Liver (tissue), 8 donors: ENCODE measurements at regions not wholly inside any gene's neighbourhood (a gene's known extent, or its start where the extent isn't known, plus 50 kb on each side); places are given as distances from the start of the nearest gene placed in this dataset.

Experiments used
- DNase-seq: peaks from one replicate; pipeline ENCODE4 v3.0.0-alpha.2; 2017; ENCODE audit warnings: low spot score
- H3K27ac ChIP-seq, 2 donors: one replicate each; pipeline ENCODE4 v1.7.0; 2013; ENCODE audit warnings: inconsistent platforms in 2 of 2, low read length in 2 of 2, control low read depth in 1 of 2, low read depth in 1 of 2, mild to moderate bottlenecking in 1 of 2
- H3K27me3 ChIP-seq, 4 donors: one replicate each; pipeline versions ENCODE4 v1.6.1 to v1.7.0; 2013; ENCODE audit warnings: low read length in 3 of 4, inconsistent platforms in 1 of 4, mild to moderate bottlenecking in 1 of 4, moderate library complexity in 1 of 4; ENCODE audit not compliant: control insufficient read depth in 4 of 4, insufficient read depth in 4 of 4
- H3K36me3 ChIP-seq, 4 donors: one replicate each; pipeline versions ENCODE4 v1.6.1 to v1.7.0; 2013; ENCODE audit warnings: low read length in 3 of 4, mild to moderate bottlenecking in 3 of 4, low read depth in 1 of 4, moderate library complexity in 1 of 4; ENCODE audit not compliant: control insufficient read depth in 4 of 4, insufficient read depth in 3 of 4
- H3K4me1 ChIP-seq, 4 donors: one replicate each; pipeline versions ENCODE4 v1.6.1 to v1.7.0; 2013; ENCODE audit warnings: low read length in 3 of 4, mild to moderate bottlenecking in 3 of 4, moderate library complexity in 1 of 4; ENCODE audit not compliant: control insufficient read depth in 4 of 4, insufficient read depth in 4 of 4
- H3K4me3 ChIP-seq, 3 donors: one replicate each; pipeline versions ENCODE4 v1.6.1 to v1.7.0; 2013; ENCODE audit warnings: low read length in 3 of 3, control low read depth in 1 of 3, low read depth in 1 of 3, mild to moderate bottlenecking in 1 of 3
- H3K9ac ChIP-seq, 2 donors: one replicate each; pipeline ENCODE4 v1.7.0; 2013; ENCODE audit warnings: low read length in 2 of 2, mild to moderate bottlenecking in 2 of 2, moderate library complexity in 2 of 2, control low read depth in 1 of 2, low read depth in 1 of 2
- H3K9me3 ChIP-seq, 4 donors: one replicate each; pipeline versions ENCODE4 v1.6.1 to v1.7.0; 2013; ENCODE audit warnings: low read length in 3 of 4; ENCODE audit not compliant: control insufficient read depth in 4 of 4
- ATF3 ChIP-seq: IDR thresholded peaks from 2 replicates; pipeline ENCODE4 v1.6.1; 2016; ENCODE audit warnings: antibody characterized with exemption
- CTCF ChIP-seq: fragments of 150-350 bp; IDR thresholded peaks from 2 replicates; pipeline ENCODE4 v1.5.1; 2017; ENCODE audit warnings: improper control_type of control experiment, low read depth, low read length; ENCODE audit not compliant: missing input control
- EGR1 ChIP-seq, 2 donors: IDR thresholded peaks; 2 replicates each; pipeline ENCODE4 v1.6.1; 2016 to 2018; ENCODE audit warnings: antibody characterized with exemption in 2 of 2, low read depth in 2 of 2
- FOXA1 ChIP-seq: IDR thresholded peaks from 2 replicates; pipeline ENCODE4 v1.6.1; 2016; ENCODE audit warnings: antibody characterized with exemption
- FOXA2 ChIP-seq: IDR thresholded peaks from 2 replicates; pipeline ENCODE4 v1.6.1; 2016; ENCODE audit warnings: antibody characterized with exemption
- GABPA ChIP-seq, 2 donors: IDR thresholded peaks in 1 of 2; conservative IDR thresholded peaks in 1 of 2; 2 replicates each; pipeline ENCODE4 v1.6.1; 2016; ENCODE audit warnings: antibody characterized with exemption in 2 of 2, mild to moderate bottlenecking in 1 of 2, moderate library complexity in 1 of 2
- HNF4A ChIP-seq, 2 donors: conservative IDR thresholded peaks; 2 replicates each; pipeline ENCODE4 v1.6.1; 2016; ENCODE audit warnings: antibody characterized with exemption in 2 of 2, mild to moderate bottlenecking in 2 of 2
- HNF4G ChIP-seq: IDR thresholded peaks from 2 replicates; pipeline ENCODE4 v1.6.1; 2016; ENCODE audit warnings: antibody characterized with exemption
- JUND ChIP-seq, 2 donors: IDR thresholded peaks; 2 replicates each; pipeline ENCODE4 v1.6.1; 2016; ENCODE audit warnings: antibody characterized with exemption in 2 of 2
- MAX ChIP-seq: IDR thresholded peaks from 2 replicates; pipeline ENCODE4 v1.6.1; 2016; ENCODE audit warnings: antibody characterized with exemption
- NR2F2 ChIP-seq: IDR thresholded peaks from 2 replicates; pipeline ENCODE4 v1.6.1; 2016; ENCODE audit warnings: antibody characterized with exemption
- RAD21 ChIP-seq, 2 donors: IDR thresholded peaks; 2 replicates each; pipeline ENCODE4 v1.6.1; 2016; ENCODE audit warnings: antibody characterized with exemption in 2 of 2, mild to moderate bottlenecking in 2 of 2
- REST ChIP-seq: IDR thresholded peaks from 2 replicates; pipeline ENCODE4 v1.6.1; 2016; ENCODE audit warnings: antibody characterized with exemption, mild to moderate bottlenecking
- RXRA ChIP-seq, 2 donors: IDR thresholded peaks; 2 replicates each; pipeline ENCODE4 v1.6.1; 2017 to 2018; ENCODE audit warnings: antibody characterized with exemption in 2 of 2, mild to moderate bottlenecking in 1 of 2
- SP1 ChIP-seq: IDR thresholded peaks from 2 replicates; pipeline ENCODE4 v1.6.1; 2018; ENCODE audit warnings: antibody characterized with exemption, mild to moderate bottlenecking
- TAF1 ChIP-seq: conservative IDR thresholded peaks from 2 replicates; pipeline ENCODE4 v1.6.1; 2016; ENCODE audit warnings: antibody characterized with exemption, mild to moderate bottlenecking
- YY1 ChIP-seq: IDR thresholded peaks from 2 replicates; pipeline ENCODE4 v1.6.1; 2016; ENCODE audit warnings: antibody characterized with exemption, mild to moderate bottlenecking
- ZBTB33 ChIP-seq: IDR thresholded peaks from 2 replicates; pipeline ENCODE4 v1.6.1; 2016; ENCODE audit warnings: antibody characterized with exemption
- WGBS: extraction: QIAGEN DNeasy Blood & Tissue Kit; methylation state at CpG from one replicate; pipeline ENCODE4 v1.1.7; 2013; 5-methylcytosine and 5-hydroxymethylcytosine counted together
- donor health status: healthy.
- donor health status: healthy.
- donor health status: healthy.
- donor health status: healthy.
- donor health status: healthy.

GRCh38 chrX:54639018-54639345 lies 109.0 kb downstream of the GNL3L start:
- no peaks in the 10 kb centered on the region for H3K9me3 ChIP-seq
- H3K36me3 ChIP-seq: no peaks in the 10 kb centered on the region
- TF ChIP-seq SP1 (no peak), RAD21 (IDR thresholded peaks at IDR 0.05) (no peak), JUND (IDR thresholded peaks at IDR 0.05) (no peak), ZBTB33 (no peak), NR2F2 (no peak), FOXA2 (no peak), YY1 (no peak), HNF4G (no peak), TAF1 (no peak), RXRA (IDR thresholded peaks at IDR 0.05) (no peak), CTCF (no peak)
- peak overlapping the region in 1 of 2 donors; percentile 93 for H3K27ac ChIP-seq
- DNase-seq: no peak
- H3K27me3 ChIP-seq: peaks cover 0 to 2% (median 0%) of the 10 kb centered on the region in 4 donors
- peak overlapping the region; percentile 43 to 53 (median 52) for H3K4me3 ChIP-seq
- WGBS: 39% methylated on average over 3 of the region's 3 CpGs
- peaks cover 1 to 13% (median 6%) of the 10 kb centered on the region in 4 donors for H3K4me1 ChIP-seq
- H3K9ac ChIP-seq: no peak overlapping the region

GRCh38 chrX:54639346-54640102 lies 109.5 kb downstream of the GNL3L start:
- H3K36me3 ChIP-seq: no peaks in the 10 kb centered on the region
- H3K27me3 ChIP-seq: peaks cover 0 to 2% (median 0%) of the 10 kb centered on the region in 4 donors
- peak overlapping the region; percentile 43 to 53 (median 52) for H3K4me3 ChIP-seq
- TF ChIP-seq HNF4G: no peak
- peak; percentile 75 for TF ChIP-seq YY1
- TF ChIP-seq ZBTB33: peak; percentile 34
- TF ChIP-seq FOXA1: no peak
- peak; percentile 56 to 60 for TF ChIP-seq HNF4A (conservative IDR thresholded peaks at IDR 0.05)
- TF ChIP-seq CTCF: peak; percentile 67
- no peak for TF ChIP-seq FOXA2
- peak; percentile 38 for TF ChIP-seq TAF1
- TF ChIP-seq NR2F2: no peak
- no peak for TF ChIP-seq MAX
- TF ChIP-seq REST: no peak
- TF ChIP-seq EGR1 (IDR thresholded peaks at IDR 0.05; ENCODE audit: low read depth in 2 of 2): no peak
- peak in 1 of 2 donors; percentile 36 for TF ChIP-seq GABPA (IDR thresholded peaks at IDR 0.05 in 1 of 2, conservative IDR thresholded peaks at IDR 0.05 in 1 of 2)
- TF ChIP-seq RXRA (IDR thresholded peaks at IDR 0.05): peak; percentile 30 to 56
- TF ChIP-seq JUND (IDR thresholded peaks at IDR 0.05): peak; percentile 69 to 78
- TF ChIP-seq ATF3: peak; percentile 89
- TF ChIP-seq RAD21 (IDR thresholded peaks at IDR 0.05): peak; percentile 77 to 84
- peak; percentile 55 for TF ChIP-seq SP1
- H3K4me1 ChIP-seq: peaks cover 1 to 13% (median 6%) of the 10 kb centered on the region in 4 donors
- WGBS: under 1% methylated on average over 47 of the region's 47 CpGs
- peak; percentile 85 for DNase-seq
- peak overlapping the region; percentile 73 to 82 for H3K9ac ChIP-seq
- H3K9me3 ChIP-seq: no peaks in the 10 kb centered on the region
- H3K27ac ChIP-seq: peak overlapping the region; percentile 93
